ENCODE measurements at regions not wholly inside any gene's neighbourhood (a gene's known extent, or its start where the extent isn't known, plus 50 kb on each side); places are given as distances from the start of the nearest gene placed in this dataset.

GRCh38 chr2:8430628-8431027 lies 251.2 kb upstream of the ID2 start:
- TF ChIP-seq RAD21 (IDR thresholded peaks at IDR 0.05; ENCODE audit: low read depth) (no peak), TAF1 (IDR thresholded peaks at IDR 0.05; ENCODE audit: low read depth) (no peak), REST (IDR thresholded peaks at IDR 0.05; ENCODE audit: low read depth) (no peak), MAX (IDR thresholded peaks at IDR 0.05) (no peak), ZBTB7A (IDR thresholded peaks at IDR 0.05; ENCODE audit: low read depth) (no peak), CEBPB (IDR thresholded peaks at IDR 0.05) (no peak), YY1 (IDR thresholded peaks at IDR 0.05; ENCODE audit: low read depth) (no peak), EGR1 (IDR thresholded peaks at IDR 0.05) (no peak), TCF12 (IDR thresholded peaks at IDR 0.05; ENCODE audit: low read depth) (no peak), EP300 (IDR thresholded peaks at IDR 0.05; ENCODE audit: borderline replicate concordance) (no peak), USF1 (IDR thresholded peaks at IDR 0.05) (no peak), FOXM1 (IDR thresholded peaks at IDR 0.05; ENCODE audit: borderline replicate concordance, low read depth) (no peak), CREB1 (IDR thresholded peaks at IDR 0.05; ENCODE audit: low read depth) (no peak)
